A549 (cell line): ENCODE measurements at regions not wholly inside any gene's neighbourhood (a gene's known extent, or its start where the extent isn't known, plus 50 kb on each side); places are given as distances from the start of the nearest gene placed in this dataset.
"Not testable (repeated sequence)": the region's sequence is repeated elsewhere in the genome, so short reads cannot be mapped to it uniquely, and the experiment has no call there.

Source experiments
- EHMT2 ChIP-seq: fragments of 200-600 bp; sonication (generic); IDR thresholded peaks from 2 replicates; pipeline ENCODE4 v1.6.1; 2016; ENCODE audit warnings: antibody characterized with exemption, low read depth, mild to moderate bottlenecking, moderate library complexity
- EP300 ChIP-seq, 2 experiments: fragments of >200 bp; sonication (Bioruptor Twin); formaldehyde crosslinking; IDR thresholded peaks; 2 replicates in 1 of 2; 3 replicates in 1 of 2; pipeline ENCODE4 v1.6.1; 2016 to 2017
- GATA3 ChIP-seq: IDR thresholded peaks from 2 replicates; pipeline ENCODE4 v1.6.1; 2012; ENCODE audit warnings: borderline replicate concordance
- HOXA7 ChIP-seq: fragments of 250-450 bp; sonication (Bioruptor Pico); IDR thresholded peaks from 2 replicates; pipeline ENCODE4 v1.5.0; 2020; ENCODE audit warnings: mild to moderate bottlenecking, moderate library complexity
- MAFK ChIP-seq: fragments of 450-650 bp; IDR thresholded peaks from 2 replicates; pipeline ENCODE4 v1.6.1; 2014; ENCODE audit not compliant: partially characterized antibody
- POLR2A ChIP-seq: IDR thresholded peaks from 2 replicates; pipeline ENCODE4 v1.6.1; 2012; ENCODE audit warnings: mild to moderate bottlenecking, low read length
- RAD21 ChIP-seq, 2 experiments: fragments of >200 bp in 1 of 2; sonication (Bioruptor Twin) in 1 of 2; formaldehyde crosslinking in 1 of 2; IDR thresholded peaks in 1 of 2; conservative IDR thresholded peaks in 1 of 2; 2 replicates in 1 of 2; 3 replicates in 1 of 2; pipeline ENCODE4 v1.6.1; 2012 to 2018; ENCODE audit warnings: inconsistent platforms in 1 of 2
- SMC3 ChIP-seq: fragments of >200 bp; sonication (Bioruptor Twin); formaldehyde crosslinking; IDR thresholded peaks from 3 replicates; pipeline ENCODE4 v1.6.1; 2018; ENCODE audit warnings: inconsistent platforms
- TFCP2L1 ChIP-seq: fragments of 250-450 bp; sonication (Bioruptor Pico); IDR thresholded peaks from 2 replicates; pipeline ENCODE4 v1.5.0; 2021; ENCODE audit warnings: mild to moderate bottlenecking
- ZSCAN20 ChIP-seq: fragments of 250-450 bp; sonication (Bioruptor Pico); IDR thresholded peaks from 2 replicates; pipeline ENCODE4 v1.8.0; 2022; ENCODE audit warnings: mild to moderate bottlenecking, moderate library complexity
- TF ChIP-seq, protein P1 (sequence below): fragments of >200 bp; sonication (Bioruptor Twin); formaldehyde crosslinking; IDR thresholded peaks from 3 replicates; pipeline ENCODE4 v1.5.1; 2016
- TF ChIP-seq, protein P2 (sequence below): fragments of 200-600 bp; sonication (generic); IDR thresholded peaks from 2 replicates; pipeline ENCODE4 v1.6.1; 2016; ENCODE audit warnings: antibody characterized with exemption, mild to moderate bottlenecking, moderate library complexity
- TF ChIP-seq, protein P3 (sequence below): IDR thresholded peaks from 2 replicates; pipeline ENCODE4 v1.6.1; 2012

DNA sequence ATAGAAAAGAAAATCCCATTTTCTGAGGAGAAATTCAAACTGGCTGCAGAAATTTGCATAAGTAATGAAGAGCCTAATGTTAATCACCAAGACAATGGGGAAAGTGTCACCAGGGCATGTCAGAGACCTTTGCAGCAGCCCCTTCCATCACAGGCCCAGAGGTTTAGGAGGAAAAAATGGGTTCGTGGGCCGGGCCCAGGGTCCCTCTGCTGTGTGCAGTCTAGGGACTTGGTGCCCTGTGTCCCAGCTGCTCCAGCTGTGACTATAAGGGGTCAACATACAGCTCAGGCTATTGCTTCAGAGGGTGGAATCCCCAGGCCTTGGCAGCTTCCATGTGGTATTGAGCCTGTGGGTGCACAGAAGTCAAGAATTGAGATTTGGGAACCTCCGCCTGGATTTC is 103.6 kb upstream of the FAM47C start:
- TF ChIP-seq RAD21 (conservative IDR thresholded peaks at IDR 0.05 in 1 of 2, IDR thresholded peaks at IDR 0.05 in 1 of 2); HOXA7; MAFK; TFCP2L1 (CRISPR knock-in tag); EHMT2; POLR2A; EP300 (IDR thresholded peaks at IDR 0.05); GATA3; ZSCAN20; SMC3: not testable (repeated sequence)
- TF ChIP-seq, protein P1, sequence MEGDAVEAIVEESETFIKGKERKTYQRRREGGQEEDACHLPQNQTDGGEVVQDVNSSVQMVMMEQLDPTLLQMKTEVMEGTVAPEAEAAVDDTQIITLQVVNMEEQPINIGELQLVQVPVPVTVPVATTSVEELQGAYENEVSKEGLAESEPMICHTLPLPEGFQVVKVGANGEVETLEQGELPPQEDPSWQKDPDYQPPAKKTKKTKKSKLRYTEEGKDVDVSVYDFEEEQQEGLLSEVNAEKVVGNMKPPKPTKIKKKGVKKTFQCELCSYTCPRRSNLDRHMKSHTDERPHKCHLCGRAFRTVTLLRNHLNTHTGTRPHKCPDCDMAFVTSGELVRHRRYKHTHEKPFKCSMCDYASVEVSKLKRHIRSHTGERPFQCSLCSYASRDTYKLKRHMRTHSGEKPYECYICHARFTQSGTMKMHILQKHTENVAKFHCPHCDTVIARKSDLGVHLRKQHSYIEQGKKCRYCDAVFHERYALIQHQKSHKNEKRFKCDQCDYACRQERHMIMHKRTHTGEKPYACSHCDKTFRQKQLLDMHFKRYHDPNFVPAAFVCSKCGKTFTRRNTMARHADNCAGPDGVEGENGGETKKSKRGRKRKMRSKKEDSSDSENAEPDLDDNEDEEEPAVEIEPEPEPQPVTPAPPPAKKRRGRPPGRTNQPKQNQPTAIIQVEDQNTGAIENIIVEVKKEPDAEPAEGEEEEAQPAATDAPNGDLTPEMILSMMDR: not testable (repeated sequence)
- TF ChIP-seq, protein P2, sequence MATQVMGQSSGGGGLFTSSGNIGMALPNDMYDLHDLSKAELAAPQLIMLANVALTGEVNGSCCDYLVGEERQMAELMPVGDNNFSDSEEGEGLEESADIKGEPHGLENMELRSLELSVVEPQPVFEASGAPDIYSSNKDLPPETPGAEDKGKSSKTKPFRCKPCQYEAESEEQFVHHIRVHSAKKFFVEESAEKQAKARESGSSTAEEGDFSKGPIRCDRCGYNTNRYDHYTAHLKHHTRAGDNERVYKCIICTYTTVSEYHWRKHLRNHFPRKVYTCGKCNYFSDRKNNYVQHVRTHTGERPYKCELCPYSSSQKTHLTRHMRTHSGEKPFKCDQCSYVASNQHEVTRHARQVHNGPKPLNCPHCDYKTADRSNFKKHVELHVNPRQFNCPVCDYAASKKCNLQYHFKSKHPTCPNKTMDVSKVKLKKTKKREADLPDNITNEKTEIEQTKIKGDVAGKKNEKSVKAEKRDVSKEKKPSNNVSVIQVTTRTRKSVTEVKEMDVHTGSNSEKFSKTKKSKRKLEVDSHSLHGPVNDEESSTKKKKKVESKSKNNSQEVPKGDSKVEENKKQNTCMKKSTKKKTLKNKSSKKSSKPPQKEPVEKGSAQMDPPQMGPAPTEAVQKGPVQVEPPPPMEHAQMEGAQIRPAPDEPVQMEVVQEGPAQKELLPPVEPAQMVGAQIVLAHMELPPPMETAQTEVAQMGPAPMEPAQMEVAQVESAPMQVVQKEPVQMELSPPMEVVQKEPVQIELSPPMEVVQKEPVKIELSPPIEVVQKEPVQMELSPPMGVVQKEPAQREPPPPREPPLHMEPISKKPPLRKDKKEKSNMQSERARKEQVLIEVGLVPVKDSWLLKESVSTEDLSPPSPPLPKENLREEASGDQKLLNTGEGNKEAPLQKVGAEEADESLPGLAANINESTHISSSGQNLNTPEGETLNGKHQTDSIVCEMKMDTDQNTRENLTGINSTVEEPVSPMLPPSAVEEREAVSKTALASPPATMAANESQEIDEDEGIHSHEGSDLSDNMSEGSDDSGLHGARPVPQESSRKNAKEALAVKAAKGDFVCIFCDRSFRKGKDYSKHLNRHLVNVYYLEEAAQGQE: not testable (repeated sequence)
- TF ChIP-seq, protein P3, sequence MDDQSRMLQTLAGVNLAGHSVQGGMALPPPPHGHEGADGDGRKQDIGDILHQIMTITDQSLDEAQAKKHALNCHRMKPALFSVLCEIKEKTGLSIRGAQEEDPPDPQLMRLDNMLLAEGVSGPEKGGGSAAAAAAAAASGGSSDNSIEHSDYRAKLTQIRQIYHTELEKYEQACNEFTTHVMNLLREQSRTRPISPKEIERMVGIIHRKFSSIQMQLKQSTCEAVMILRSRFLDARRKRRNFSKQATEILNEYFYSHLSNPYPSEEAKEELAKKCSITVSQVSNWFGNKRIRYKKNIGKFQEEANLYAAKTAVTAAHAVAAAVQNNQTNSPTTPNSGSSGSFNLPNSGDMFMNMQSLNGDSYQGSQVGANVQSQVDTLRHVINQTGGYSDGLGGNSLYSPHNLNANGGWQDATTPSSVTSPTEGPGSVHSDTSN: not testable (repeated sequence)
